OCI-LY3 (cell line): ENCODE measurements at regions not wholly inside any gene's neighbourhood (a gene's known extent, or its start where the extent isn't known, plus 50 kb on each side); places are given as distances from the start of the nearest gene placed in this dataset.
"Not testable (repeated sequence)": the region's sequence is repeated elsewhere in the genome, so short reads cannot be mapped to it uniquely, and the experiment has no call there.

Experiments
- CTCF ChIP-seq: fragments of 200-600, 300-600 bp; sonication (generic); IDR thresholded peaks from 2 replicates; pipeline ENCODE4 v1.5.1; 2014; ENCODE audit warnings: antibody characterized with exemption, low read length, low read depth
- EZH2phosphoT487 ChIP-seq: fragments of 200-600 bp; shearing (Covaris generic); IDR thresholded peaks from 2 replicates; pipeline ENCODE4 v1.6.1; 2018; ENCODE audit warnings: antibody characterized with exemption, mixed run types, low read depth

- not testable (repeated sequence) for TF ChIP-seq CTCF, EZH2phosphoT487
These were observed 948.8 kb downstream of the TMEM121 start for GRCh38 chr14:106475214-106475613.
